SK-N-SH (cell line): ENCODE measurements at regions not wholly inside any gene's neighbourhood (a gene's known extent, or its start where the extent isn't known, plus 50 kb on each side); places are given as distances from the start of the nearest gene placed in this dataset.

Experiments used
- CTCF ChIA-PET: fragments of 300-600, 350-600 bp; formaldehyde crosslinking; extraction: SDS; loops from one replicate; lab custom pipeline; 2021; lab: Yijun Ruan, JAX
- POLR2A ChIA-PET: fragments of 350-600 bp; sonication (Branson Sonifier 250); formaldehyde crosslinking; extraction: SDS; loops from one replicate; lab custom pipeline; 2020; ENCODE audit warnings: antibody characterized with exemption, inconsistent platforms; lab: Yijun Ruan, JAX
- DNase-seq: peaks from one replicate; pipeline ENCODE4 v3.0.0; 2012
- H2AFZ ChIP-seq: fragments of 200-600 bp; sonication (generic); 2 replicates; pipeline ENCODE4 v1.8.1; 2016; ENCODE audit warnings: antibody characterized with exemption, mild to moderate bottlenecking, low read depth
- H3F3A ChIP-seq: fragments of 200-600 bp; sonication (generic); replicated peaks from 2 replicates; pipeline ENCODE3; 2016; ENCODE audit warnings: antibody characterized with exemption, mild to moderate bottlenecking; ENCODE audit not compliant: insufficient read depth
- H3K27ac ChIP-seq, 2 experiments: fragments of 200-500 bp in 1 of 2; fragments of 200-600 bp in 1 of 2; sonication (Bioruptor generic) in 1 of 2; sonication (generic), shearing (Covaris generic) in 1 of 2; 2 replicates each; pipeline versions ENCODE4 v1.5.1 to v1.6.1; 2014 to 2016; ENCODE audit warnings: low read depth in 2 of 2, inconsistent platforms in 1 of 2, low read length in 1 of 2, mild to moderate bottlenecking in 1 of 2, mixed read lengths in 1 of 2
- H3K27me3 ChIP-seq: fragments of 200-600 bp; sonication (generic), shearing (Covaris generic); 2 replicates; pipeline ENCODE4 v1.6.1; 2016; ENCODE audit warnings: mixed run types; ENCODE audit not compliant: insufficient read depth
- H3K36me3 ChIP-seq, 2 experiments: fragments of 200-500 bp in 1 of 2; fragments of 200-600 bp in 1 of 2; sonication (Bioruptor generic) in 1 of 2; sonication (generic) in 1 of 2; replicated peaks in 1 of 2; 2 replicates each; pipeline versions ENCODE3 to v1.5.1; 2014 to 2016; ENCODE audit warnings: low read length in 1 of 2, mild to moderate bottlenecking in 1 of 2; ENCODE audit not compliant: insufficient read depth in 2 of 2, control insufficient read depth in 1 of 2
- H3K4me1 ChIP-seq, 2 experiments: fragments of 200-500 bp in 1 of 2; fragments of 200-600 bp in 1 of 2; sonication (Bioruptor generic) in 1 of 2; sonication (generic), shearing (Covaris generic) in 1 of 2; 2 replicates each; pipeline versions ENCODE4 v1.5.1 to v1.6.1; 2014 to 2016; ENCODE audit warnings: low read depth in 1 of 2, low read length in 1 of 2, mixed run types in 1 of 2; ENCODE audit not compliant: insufficient read depth in 2 of 2, control insufficient read depth in 1 of 2
- H3K4me2 ChIP-seq: fragments of 200-600 bp; sonication (generic), shearing (Covaris generic); 2 replicates; pipeline ENCODE4 v1.6.1; 2017; ENCODE audit warnings: mixed run types
- H3K4me3 ChIP-seq, 2 experiments: fragments of 200-500 bp in 1 of 2; fragments of 200-600 bp in 1 of 2; sonication (Bioruptor generic) in 1 of 2; sonication (generic), shearing (Covaris generic) in 1 of 2; 2 replicates each; pipeline versions ENCODE4 v1.5.1 to v1.8.1; 2014 to 2016; ENCODE audit warnings: low read depth in 2 of 2, inconsistent platforms in 1 of 2, low read length in 1 of 2, mild to moderate bottlenecking in 1 of 2, mixed read lengths in 1 of 2, moderate library complexity in 1 of 2
- H3K79me2 ChIP-seq: fragments of 200-600 bp; sonication (generic); 2 replicates; pipeline ENCODE4 v1.8.1; 2017; ENCODE audit warnings: mild to moderate bottlenecking; ENCODE audit not compliant: insufficient read depth
- H3K9ac ChIP-seq: fragments of 200-600 bp; sonication (generic); 2 replicates; pipeline ENCODE4 v1.6.1; 2017; ENCODE audit warnings: mixed run types
- H3K9me2 ChIP-seq: fragments of 200-600 bp; sonication (generic); 2 replicates; pipeline ENCODE4 v1.6.1; 2017; ENCODE audit warnings: mixed run types
- H3K9me3 ChIP-seq: fragments of 200-600 bp; sonication (generic); 2 replicates; pipeline ENCODE4 v1.6.1; 2017; ENCODE audit warnings: mixed run types, mild to moderate bottlenecking, moderate library complexity
- H4K20me1 ChIP-seq: fragments of 200-600 bp; sonication (generic); 2 replicates; pipeline ENCODE4 v1.6.1; 2017; ENCODE audit warnings: mild to moderate bottlenecking, mixed run types; ENCODE audit not compliant: insufficient read depth
- CHD2 ChIP-seq: fragments of 150-350 bp; IDR thresholded peaks from 2 replicates; pipeline ENCODE4 v1.6.1; 2018; ENCODE audit warnings: low read length; ENCODE audit not compliant: partially characterized antibody
- ELF1 ChIP-seq: IDR thresholded peaks from 2 replicates; pipeline ENCODE4 v1.4.0; 2012
- EZH2phosphoT487 ChIP-seq: fragments of 200-600 bp; sonication (generic); IDR thresholded peaks from 2 replicates; pipeline ENCODE4 v1.6.1; 2017; ENCODE audit warnings: low read depth, mixed run types, mild to moderate bottlenecking, antibody characterized with exemption, moderate library complexity, borderline replicate concordance
- FOXJ3 ChIP-seq: sonication (generic); formaldehyde crosslinking; IDR thresholded peaks from 2 replicates; pipeline ENCODE4 v1.5.1; 2020; ENCODE audit warnings: mild to moderate bottlenecking, missing genetic modification reagents
- GABPA ChIP-seq: IDR thresholded peaks from 2 replicates; pipeline ENCODE4 v1.4.0; 2012; ENCODE audit warnings: low read depth, mild to moderate bottlenecking
- MEF2A ChIP-seq: IDR thresholded peaks from 2 replicates; pipeline ENCODE4 v1.4.0; 2012; ENCODE audit warnings: low read depth, borderline replicate concordance
- MXI1 ChIP-seq: IDR thresholded peaks from 2 replicates; pipeline ENCODE4 v1.6.1; 2012; ENCODE audit warnings: mild to moderate bottlenecking, low read depth, low read length, improper control_type of control experiment
- NFIC ChIP-seq: IDR thresholded peaks from 2 replicates; pipeline ENCODE4 v1.4.0; 2012; ENCODE audit warnings: borderline replicate concordance
- NRF1 ChIP-seq: IDR thresholded peaks from 2 replicates; pipeline ENCODE4 v1.6.1; 2012; ENCODE audit warnings: low read depth, mild to moderate bottlenecking, low read length
- RAD21 ChIP-seq: IDR thresholded peaks from 2 replicates; pipeline ENCODE4 v1.6.1; 2012; ENCODE audit warnings: mild to moderate bottlenecking, low read length
- RCOR1 ChIP-seq: fragments of 150-350 bp; IDR thresholded peaks from 2 replicates; pipeline ENCODE4 v1.6.1; 2017; ENCODE audit warnings: antibody characterized with exemption, low read length
- SMC3 ChIP-seq: IDR thresholded peaks from 2 replicates; pipeline ENCODE4 v1.6.1; 2012; ENCODE audit warnings: low read depth, low read length, improper control_type of control experiment
- YY1 ChIP-seq: IDR thresholded peaks from 2 replicates; pipeline ENCODE4 v1.4.0; 2012; ENCODE audit warnings: low read depth, mild to moderate bottlenecking
- WGBS: methylation state at CpG from one replicate; pipeline ENCODE4 v1.1.6; 2017; ENCODE audit warnings: low lambda C conversion rate; 5-methylcytosine and 5-hydroxymethylcytosine counted together
- TF ChIP-seq, protein P1 (sequence below): fragments of 200-600 bp; sonication (generic); IDR thresholded peaks from 2 replicates; pipeline ENCODE4 v1.6.1; 2017; ENCODE audit warnings: antibody characterized with exemption, mild to moderate bottlenecking, moderate library complexity
- TF ChIP-seq, protein P2 (sequence below): IDR thresholded peaks from 2 replicates; pipeline ENCODE4 v1.6.1; 2012; ENCODE audit warnings: mild to moderate bottlenecking, low read depth, low read length, moderate library complexity
- TF ChIP-seq, protein P3 (sequence below): IDR thresholded peaks from 2 replicates; pipeline ENCODE4 v1.4.0; 2012; ENCODE audit warnings: low read depth
- TF ChIP-seq, protein P4 (sequence below): IDR thresholded peaks from 2 replicates; pipeline ENCODE4 v1.4.0; 2012; ENCODE audit warnings: low read depth, borderline replicate concordance
- TF ChIP-seq, protein P5 (sequence below): IDR thresholded peaks from 2 replicates; pipeline ENCODE4 v1.4.0; 2012; ENCODE audit warnings: low read depth, borderline replicate concordance

DNA sequence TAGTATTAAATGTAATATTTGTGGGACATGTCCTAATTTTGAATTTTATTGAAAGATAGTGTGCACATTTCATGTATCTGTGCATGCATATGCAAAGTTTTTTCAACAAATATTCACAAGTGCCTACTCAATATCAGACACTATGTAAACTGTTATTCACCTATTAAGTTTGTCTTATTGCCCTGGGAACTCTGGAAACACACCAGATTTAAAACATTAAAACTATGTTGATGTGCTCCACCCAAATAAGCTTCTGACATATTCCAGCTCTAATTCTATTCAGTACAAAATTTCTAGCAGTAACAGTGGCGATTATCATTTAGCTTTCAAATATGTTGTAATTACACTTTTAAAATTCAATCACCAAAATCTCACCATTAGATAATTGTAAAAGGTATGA, 183.1 kb upstream of the TTC29 start:
- Histone ChIP-seq H3K36me3 (no peaks in the 10 kb centered on the region), H2AFZ (0 out of 2 replicates have a peak overlapping the region, but pooled peaks have one; percentile 18), H3K27me3 (no peaks in the 10 kb centered on the region), H3K4me2 (no peak overlapping the region), H3K9ac (no peak overlapping the region), H3K27ac (peak overlapping the region in 1 of 2 experiments; percentile 91; a peak in 2 of 4 replicates), H3K9me3 (no peaks in the 10 kb centered on the region), H3F3A (no peaks in the 10 kb centered on the region), H3K9me2 (no peaks in the 10 kb centered on the region), H3K79me2 (no peaks in the 10 kb centered on the region), H4K20me1 (no peaks in the 10 kb centered on the region), H3K4me3 (no peak overlapping the region), H3K4me1 (peaks cover 0 to 9% of the 10 kb centered on the region in 2 experiments; a peak in 2 of 4 replicates)
- ChIA-PET POLR2A (no interaction called here), CTCF (no interaction called here)
- no peak for DNase-seq
- no peak for TF ChIP-seq MXI1
- TF ChIP-seq, protein P1, sequence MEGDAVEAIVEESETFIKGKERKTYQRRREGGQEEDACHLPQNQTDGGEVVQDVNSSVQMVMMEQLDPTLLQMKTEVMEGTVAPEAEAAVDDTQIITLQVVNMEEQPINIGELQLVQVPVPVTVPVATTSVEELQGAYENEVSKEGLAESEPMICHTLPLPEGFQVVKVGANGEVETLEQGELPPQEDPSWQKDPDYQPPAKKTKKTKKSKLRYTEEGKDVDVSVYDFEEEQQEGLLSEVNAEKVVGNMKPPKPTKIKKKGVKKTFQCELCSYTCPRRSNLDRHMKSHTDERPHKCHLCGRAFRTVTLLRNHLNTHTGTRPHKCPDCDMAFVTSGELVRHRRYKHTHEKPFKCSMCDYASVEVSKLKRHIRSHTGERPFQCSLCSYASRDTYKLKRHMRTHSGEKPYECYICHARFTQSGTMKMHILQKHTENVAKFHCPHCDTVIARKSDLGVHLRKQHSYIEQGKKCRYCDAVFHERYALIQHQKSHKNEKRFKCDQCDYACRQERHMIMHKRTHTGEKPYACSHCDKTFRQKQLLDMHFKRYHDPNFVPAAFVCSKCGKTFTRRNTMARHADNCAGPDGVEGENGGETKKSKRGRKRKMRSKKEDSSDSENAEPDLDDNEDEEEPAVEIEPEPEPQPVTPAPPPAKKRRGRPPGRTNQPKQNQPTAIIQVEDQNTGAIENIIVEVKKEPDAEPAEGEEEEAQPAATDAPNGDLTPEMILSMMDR, result no peak
- TF ChIP-seq, protein P2, sequence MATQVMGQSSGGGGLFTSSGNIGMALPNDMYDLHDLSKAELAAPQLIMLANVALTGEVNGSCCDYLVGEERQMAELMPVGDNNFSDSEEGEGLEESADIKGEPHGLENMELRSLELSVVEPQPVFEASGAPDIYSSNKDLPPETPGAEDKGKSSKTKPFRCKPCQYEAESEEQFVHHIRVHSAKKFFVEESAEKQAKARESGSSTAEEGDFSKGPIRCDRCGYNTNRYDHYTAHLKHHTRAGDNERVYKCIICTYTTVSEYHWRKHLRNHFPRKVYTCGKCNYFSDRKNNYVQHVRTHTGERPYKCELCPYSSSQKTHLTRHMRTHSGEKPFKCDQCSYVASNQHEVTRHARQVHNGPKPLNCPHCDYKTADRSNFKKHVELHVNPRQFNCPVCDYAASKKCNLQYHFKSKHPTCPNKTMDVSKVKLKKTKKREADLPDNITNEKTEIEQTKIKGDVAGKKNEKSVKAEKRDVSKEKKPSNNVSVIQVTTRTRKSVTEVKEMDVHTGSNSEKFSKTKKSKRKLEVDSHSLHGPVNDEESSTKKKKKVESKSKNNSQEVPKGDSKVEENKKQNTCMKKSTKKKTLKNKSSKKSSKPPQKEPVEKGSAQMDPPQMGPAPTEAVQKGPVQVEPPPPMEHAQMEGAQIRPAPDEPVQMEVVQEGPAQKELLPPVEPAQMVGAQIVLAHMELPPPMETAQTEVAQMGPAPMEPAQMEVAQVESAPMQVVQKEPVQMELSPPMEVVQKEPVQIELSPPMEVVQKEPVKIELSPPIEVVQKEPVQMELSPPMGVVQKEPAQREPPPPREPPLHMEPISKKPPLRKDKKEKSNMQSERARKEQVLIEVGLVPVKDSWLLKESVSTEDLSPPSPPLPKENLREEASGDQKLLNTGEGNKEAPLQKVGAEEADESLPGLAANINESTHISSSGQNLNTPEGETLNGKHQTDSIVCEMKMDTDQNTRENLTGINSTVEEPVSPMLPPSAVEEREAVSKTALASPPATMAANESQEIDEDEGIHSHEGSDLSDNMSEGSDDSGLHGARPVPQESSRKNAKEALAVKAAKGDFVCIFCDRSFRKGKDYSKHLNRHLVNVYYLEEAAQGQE, result no peak
- no peak for TF ChIP-seq GABPA
- TF ChIP-seq, protein P3, sequence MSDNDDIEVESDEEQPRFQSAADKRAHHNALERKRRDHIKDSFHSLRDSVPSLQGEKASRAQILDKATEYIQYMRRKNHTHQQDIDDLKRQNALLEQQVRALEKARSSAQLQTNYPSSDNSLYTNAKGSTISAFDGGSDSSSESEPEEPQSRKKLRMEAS, result no peak
- TF ChIP-seq EZH2phosphoT487, result no peak
- TF ChIP-seq, protein P4, sequence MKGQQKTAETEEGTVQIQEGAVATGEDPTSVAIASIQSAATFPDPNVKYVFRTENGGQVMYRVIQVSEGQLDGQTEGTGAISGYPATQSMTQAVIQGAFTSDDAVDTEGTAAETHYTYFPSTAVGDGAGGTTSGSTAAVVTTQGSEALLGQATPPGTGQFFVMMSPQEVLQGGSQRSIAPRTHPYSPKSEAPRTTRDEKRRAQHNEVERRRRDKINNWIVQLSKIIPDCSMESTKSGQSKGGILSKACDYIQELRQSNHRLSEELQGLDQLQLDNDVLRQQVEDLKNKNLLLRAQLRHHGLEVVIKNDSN, result no peak
- TF ChIP-seq SMC3, result no peak
- no peak for TF ChIP-seq RAD21
- TF ChIP-seq MEF2A, result no peak
- TF ChIP-seq YY1, result no peak
- TF ChIP-seq CHD2, result no peak
- no peak for TF ChIP-seq RCOR1
- no peak for TF ChIP-seq ELF1
- no peak for TF ChIP-seq FOXJ3
- TF ChIP-seq, protein P5, sequence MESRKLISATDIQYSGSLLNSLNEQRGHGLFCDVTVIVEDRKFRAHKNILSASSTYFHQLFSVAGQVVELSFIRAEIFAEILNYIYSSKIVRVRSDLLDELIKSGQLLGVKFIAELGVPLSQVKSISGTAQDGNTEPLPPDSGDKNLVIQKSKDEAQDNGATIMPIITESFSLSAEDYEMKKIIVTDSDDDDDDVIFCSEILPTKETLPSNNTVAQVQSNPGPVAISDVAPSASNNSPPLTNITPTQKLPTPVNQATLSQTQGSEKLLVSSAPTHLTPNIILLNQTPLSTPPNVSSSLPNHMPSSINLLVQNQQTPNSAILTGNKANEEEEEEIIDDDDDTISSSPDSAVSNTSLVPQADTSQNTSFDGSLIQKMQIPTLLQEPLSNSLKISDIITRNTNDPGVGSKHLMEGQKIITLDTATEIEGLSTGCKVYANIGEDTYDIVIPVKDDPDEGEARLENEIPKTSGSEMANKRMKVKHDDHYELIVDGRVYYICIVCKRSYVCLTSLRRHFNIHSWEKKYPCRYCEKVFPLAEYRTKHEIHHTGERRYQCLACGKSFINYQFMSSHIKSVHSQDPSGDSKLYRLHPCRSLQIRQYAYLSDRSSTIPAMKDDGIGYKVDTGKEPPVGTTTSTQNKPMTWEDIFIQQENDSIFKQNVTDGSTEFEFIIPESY, result no peak
- no peak for TF ChIP-seq NFIC
- TF ChIP-seq NRF1, result no peak
- 72% methylated on average over 1 of the region's 1 CpG for WGBS
